IPS-NIHi11 (cell line): ENCODE measurements at regions not wholly inside any gene's neighbourhood (a gene's known extent, or its start where the extent isn't known, plus 50 kb on each side); places are given as distances from the start of the nearest gene placed in this dataset.

Experiments used
- DNase-seq: peaks from one replicate; pipeline ENCODE4 v3.0.0; 2012; ENCODE audit warnings: mixed read lengths, low spot score

GRCh38 chr10:78944723-78945312 lies 123.9 kb upstream of the ZMIZ1 start:
- no peak for DNase-seq

- DNase-seq, result no peak
These were observed 122.9 kb upstream of the ZMIZ1 start for GRCh38 chr10:78945838-78946237.

- no peak for DNase-seq
These were observed 121.5 kb upstream of the ZMIZ1 start for GRCh38 chr10:78947226-78947625.

GRCh38 chr10:78947733-78948132 lies 121.0 kb upstream of the ZMIZ1 start:
- DNase-seq, result no peak

- peak; percentile 63 for DNase-seq
These were observed 120.1 kb upstream of the ZMIZ1 start for GRCh38 chr10:78948621-78949030.

GRCh38 chr10:78950656-78951587 lies 117.8 kb upstream of the ZMIZ1 start:
- no peak for DNase-seq

- no peak for DNase-seq
These were observed 116.7 kb upstream of the ZMIZ1 start for GRCh38 chr10:78952030-78952429.

- DNase-seq, result no peak
These were observed 116.1 kb upstream of the ZMIZ1 start for GRCh38 chr10:78952686-78953085.

GRCh38 chr10:78953113-78953798 lies 115.5 kb upstream of the ZMIZ1 start:
- no peak for DNase-seq

GRCh38 chr10:78953799-78954297 lies 114.9 kb upstream of the ZMIZ1 start:
- no peak for DNase-seq

GRCh38 chr10:78954689-78955088 lies 114.1 kb upstream of the ZMIZ1 start:
- DNase-seq, result no peak

- DNase-seq, result no peak
These were observed 113.6 kb upstream of the ZMIZ1 start for GRCh38 chr10:78955206-78955605.

GRCh38 chr10:78956391-78956790 lies 112.4 kb upstream of the ZMIZ1 start:
- no peak for DNase-seq

- DNase-seq, result no peak
These were observed 111.2 kb upstream of the ZMIZ1 start for GRCh38 chr10:78957471-78958039.

GRCh38 chr10:78959217-78959923 lies 109.4 kb upstream of the ZMIZ1 start:
- no peak for DNase-seq

- no peak for DNase-seq
These were observed 108.9 kb upstream of the ZMIZ1 start for GRCh38 chr10:78959924-78960285.

- no peak for DNase-seq
These were observed 108.4 kb upstream of the ZMIZ1 start for GRCh38 chr10:78960316-78960800.

GRCh38 chr10:78961760-78962159 lies 107.0 kb upstream of the ZMIZ1 start:
- DNase-seq, result no peak

- DNase-seq, result no peak
These were observed 105.4 kb upstream of the ZMIZ1 start for GRCh38 chr10:78963074-78964034.

- no peak for DNase-seq
These were observed 104.4 kb upstream of the ZMIZ1 start for GRCh38 chr10:78964274-78964951.
